Keratinocyte (primary cell): ENCODE measurements at regions not wholly inside any gene's neighbourhood (a gene's known extent, or its start where the extent isn't known, plus 50 kb on each side); places are given as distances from the start of the nearest gene placed in this dataset.

Experiments used
- EZH2 ChIP-seq: IDR thresholded peaks from one replicate; pipeline ENCODE4 v1.6.1; 2012; ENCODE audit warnings: inconsistent platforms, mild to moderate bottlenecking, low read length, moderate library complexity
- TF ChIP-seq, protein P1 (sequence below), 3 experiments: IDR thresholded peaks in 1 of 3; conservative IDR thresholded peaks in 1 of 3; optimal IDR thresholded peaks in 1 of 3; 2 replicates in 2 of 3; 3 replicates in 1 of 3; pipeline versions ENCODE3 to v1.5.1; 2011; ENCODE audit warnings: low read length in 3 of 3, mild to moderate bottlenecking in 3 of 3, moderate library complexity in 2 of 3, control low read depth in 1 of 3, inconsistent platforms in 1 of 3; ENCODE audit not compliant: insufficient read depth in 2 of 3; ENCODE audit errors: extremely low read depth in 1 of 3

DNA sequence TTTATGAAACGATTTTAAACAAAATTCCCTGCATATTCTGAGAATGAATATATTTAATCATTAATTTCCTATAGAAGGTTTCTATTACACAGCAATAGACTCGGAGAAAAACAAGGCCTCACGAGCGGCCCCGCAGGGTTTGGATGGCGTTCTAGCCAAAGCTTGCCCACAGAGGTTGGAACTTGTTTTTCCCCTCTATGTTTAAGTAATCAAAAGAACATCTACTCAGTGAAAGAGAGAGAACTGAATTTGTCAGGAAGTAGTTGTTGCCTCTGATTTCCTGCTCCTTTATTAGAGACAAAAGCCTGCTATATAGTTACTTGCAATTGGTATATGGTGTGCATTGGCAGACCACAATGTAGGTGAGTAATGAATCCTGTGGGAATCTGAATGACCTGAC is 82.1 kb upstream of the HEY2 start:
- TF ChIP-seq, protein P1, sequence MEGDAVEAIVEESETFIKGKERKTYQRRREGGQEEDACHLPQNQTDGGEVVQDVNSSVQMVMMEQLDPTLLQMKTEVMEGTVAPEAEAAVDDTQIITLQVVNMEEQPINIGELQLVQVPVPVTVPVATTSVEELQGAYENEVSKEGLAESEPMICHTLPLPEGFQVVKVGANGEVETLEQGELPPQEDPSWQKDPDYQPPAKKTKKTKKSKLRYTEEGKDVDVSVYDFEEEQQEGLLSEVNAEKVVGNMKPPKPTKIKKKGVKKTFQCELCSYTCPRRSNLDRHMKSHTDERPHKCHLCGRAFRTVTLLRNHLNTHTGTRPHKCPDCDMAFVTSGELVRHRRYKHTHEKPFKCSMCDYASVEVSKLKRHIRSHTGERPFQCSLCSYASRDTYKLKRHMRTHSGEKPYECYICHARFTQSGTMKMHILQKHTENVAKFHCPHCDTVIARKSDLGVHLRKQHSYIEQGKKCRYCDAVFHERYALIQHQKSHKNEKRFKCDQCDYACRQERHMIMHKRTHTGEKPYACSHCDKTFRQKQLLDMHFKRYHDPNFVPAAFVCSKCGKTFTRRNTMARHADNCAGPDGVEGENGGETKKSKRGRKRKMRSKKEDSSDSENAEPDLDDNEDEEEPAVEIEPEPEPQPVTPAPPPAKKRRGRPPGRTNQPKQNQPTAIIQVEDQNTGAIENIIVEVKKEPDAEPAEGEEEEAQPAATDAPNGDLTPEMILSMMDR (optimal IDR thresholded peaks at IDR 0.05 in 1 of 3, IDR thresholded peaks at IDR 0.05 in 1 of 3, conservative IDR thresholded peaks at IDR 0.05 in 1 of 3; ENCODE audit: extremely low read depth in 1 of 3, insufficient read depth in 2 of 3, low read length in 3 of 3): no peak
- no peak for TF ChIP-seq EZH2
